Heart left ventricle (tissue), 16 donors: ENCODE measurements at regions not wholly inside any gene's neighbourhood (a gene's known extent, or its start where the extent isn't known, plus 50 kb on each side); places are given as distances from the start of the nearest gene placed in this dataset.
A peak's percentile ranks its signal among the peaks of the same experiment; 100 is the strongest.

ENCODE experiments used
- ATAC-seq, 4 donors: fragments of 200-7000 bp; cut with Tn5 transposase; one replicate each; pipeline ENCODE4 v1.9.1; 2020 to 2022; ENCODE audit warnings: moderate library complexity in 4 of 4, mild to moderate bottlenecking in 3 of 4, moderate number of reproducible peaks in 1 of 4
- DNase-seq, 5 donors: peaks; one replicate each; pipeline ENCODE4 v3.0.0-alpha.2; 2020
- H3K27ac ChIP-seq, 12 donors: fragments of 200-600 bp; sonication (generic) in 4 of 12; one replicate each; pipeline versions ENCODE4 v1.5.0 to v1.8.0; 2016 to 2022; ENCODE audit warnings: mild to moderate bottlenecking in 2 of 12
- H3K27me3 ChIP-seq, 9 donors: fragments of 200-600 bp; sonication (generic) in 2 of 9; one replicate each; pipeline versions ENCODE4 v1.5.1 to v1.8.0; 2016 to 2022; ENCODE audit warnings: mild to moderate bottlenecking in 3 of 9
- H3K36me3 ChIP-seq, 9 donors: fragments of 200-600 bp; sonication (generic) in 2 of 9; one replicate each; pipeline versions ENCODE4 v1.5.0 to v1.8.0; 2018 to 2022; ENCODE audit warnings: mild to moderate bottlenecking in 2 of 9
- H3K4me1 ChIP-seq, 12 donors: fragments of 200-600 bp; sonication (generic) in 4 of 12; one replicate each; pipeline versions ENCODE4 v1.5.0 to v1.8.0; 2016 to 2022; ENCODE audit warnings: mild to moderate bottlenecking in 3 of 12
- H3K4me3 ChIP-seq, 12 donors: fragments of 200-600 bp; sonication (generic) in 4 of 12; one replicate each; pipeline versions ENCODE4 v1.5.0 to v1.8.0; 2017 to 2022; ENCODE audit warnings: mild to moderate bottlenecking in 9 of 12, moderate library complexity in 4 of 12
- H3K9me3 ChIP-seq, 12 donors: fragments of 200-600 bp; sonication (generic) in 4 of 12; one replicate each; pipeline versions ENCODE4 v1.5.0 to v1.8.0; 2016 to 2022; ENCODE audit warnings: mild to moderate bottlenecking in 1 of 12
- CTCF ChIP-seq, 12 donors: fragments of 200-600 bp; sonication (generic) in 4 of 12; IDR thresholded peaks; one replicate each; pipeline versions ENCODE4 v1.5.0 to v1.8.0; 2018 to 2022; ENCODE audit warnings: antibody characterized with exemption in 12 of 12, mild to moderate bottlenecking in 5 of 12
- POLR2A ChIP-seq, 2 donors: fragments of 450-650 bp; IDR thresholded peaks; one replicate each; pipeline ENCODE4 v1.6.1; 2017; ENCODE audit warnings: antibody characterized with exemption in 2 of 2, mild to moderate bottlenecking in 2 of 2, moderate library complexity in 2 of 2
- WGBS, 4 donors: extraction: QIAGEN DNeasy Blood & Tissue Kit in 2 of 4; methylation state at CpG; one replicate each; pipeline versions ENCODE4 v1.1.5 to v1.1.7; 2013 to 2018; 5-methylcytosine and 5-hydroxymethylcytosine counted together
- intact Hi-C, 10 donors: fragments of 100-400 bp; cut with DNase I; formaldehyde crosslinking; loops; one replicate each; pipeline versions ENCODE4 v1.11.1 to v1.14.2; 2022
- donor health status: ischemic (EF 13 %, LVEDD 7.1; RV severe dilation, severe dysfunction).
- donor health status: healthy with polysubstance abuse.
- donor health status: DM: no; HTN: yes; CAD: no.
- donor health status: DM: no; HTN: no; CAD: no.
- donor health status: ischemic (EF 25% LVEDD 6.9; RV normal size, moderate dysfunction).
- donor health status: ischemic (EF 25% LVEDD 5.7; RV mildly dilated, moderate dysfunction).
- donor health status: healthy.
- donor health status: DM: yes; HTN: yes; CAD: no.
- donor health status: ischemic (EF 35%, LVEDD 5.7; RV mildly dilated, moderate dysfunction).
- donor health status: nonischemic (EF 11% LVEDD 7.7; RV severe dilation, severe dysfunction).
- donor health status: DM: yes; HTN: yes; CAD: no.
- donor health status: PGD.
- donor health status: ischemic (EF 29% LVEDD 5.4; RV normal size, mild dysfunction).
- donor health status: nonischemic (EF 23%, LVEDD 6.1; RV moderate dilation, normal function).

DNA sequence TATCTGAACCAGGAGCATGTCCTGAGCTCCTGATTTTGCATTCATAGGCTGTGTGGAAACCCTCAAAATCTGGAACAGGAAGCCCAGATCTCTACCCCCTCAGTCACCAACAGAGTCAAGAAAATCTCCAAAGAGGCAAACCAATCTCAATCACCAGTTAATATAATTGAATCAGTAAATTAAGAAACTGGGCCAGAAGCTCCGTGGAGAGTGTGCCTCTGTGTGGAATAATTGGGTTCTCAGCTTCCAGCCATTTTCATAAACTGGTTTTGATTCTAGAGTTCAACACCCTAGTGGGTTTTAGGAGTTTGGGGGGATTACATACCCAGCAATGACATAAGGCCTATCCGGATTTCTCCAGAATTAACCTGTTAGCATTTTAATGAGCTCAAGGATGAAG lies 362.9 kb downstream of the IRX2 start:
- Histone ChIP-seq H3K36me3 (no peaks in the 10 kb centered on the region), H3K4me1 (no peaks in the 10 kb centered on the region), H3K9me3 (no peaks in the 10 kb centered on the region), H3K27ac (no peak overlapping the region), H3K4me3 (peak overlapping the region in 2 of 12 donors; percentile 19 to 34), H3K27me3 (peaks cover 0 to 22% (median 0%) of the 10 kb centered on the region in 9 donors)
- intact Hi-C loops = no loop called here
- TF ChIP-seq CTCF (IDR thresholded peaks at IDR 0.05) (no peak), POLR2A (IDR thresholded peaks at IDR 0.05) (no peak)
- DNase-seq (no peak), ATAC-seq (no peak)
- WGBS, 4 donors = 65 to 81% (median 75%) methylated on average over 2 of the region's 2 CpGs

- Histone ChIP-seq H3K36me3 (no peaks in the 10 kb centered on the region), H3K27me3 (peaks cover 0 to 22% (median 0%) of the 10 kb centered on the region in 9 donors), H3K9me3 (no peaks in the 10 kb centered on the region), H3K4me3 (peak overlapping the region in 2 of 12 donors; percentile 19 to 34), H3K4me1 (no peaks in the 10 kb centered on the region), H3K27ac (no peak overlapping the region)
- ATAC-seq (no peak), DNase-seq (peak in 1 of 5 donors; percentile 24)
- 43 to 60% (median 55%) methylated on average over 21 to 29 of the region's 29 CpGs for WGBS, 4 donors
- intact Hi-C loops = no loop called here
- TF ChIP-seq POLR2A (IDR thresholded peaks at IDR 0.05) (no peak), CTCF (IDR thresholded peaks at IDR 0.05) (no peak)
Observed at GRCh38 chr5:2387634-2388325, 363.7 kb downstream of the IRX2 start.

DNA sequence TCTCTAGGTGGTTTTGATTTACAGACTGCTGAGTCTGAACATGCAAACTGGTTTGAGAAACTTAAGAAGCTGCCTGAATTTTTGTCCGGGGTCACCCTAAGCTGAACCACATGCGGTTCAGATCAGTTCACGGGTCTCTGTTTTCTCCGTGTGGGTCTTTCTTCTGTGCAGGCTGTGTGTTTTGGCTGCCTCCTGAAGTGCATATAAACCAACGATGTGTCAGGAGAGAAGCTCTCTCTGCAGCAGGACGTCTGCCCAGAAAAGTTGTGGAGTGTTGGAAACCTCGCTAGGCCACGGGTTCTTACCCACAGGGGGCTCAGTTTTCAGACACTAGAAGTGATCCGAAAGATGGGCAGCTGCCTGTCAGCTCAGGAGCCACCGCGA lies 364.2 kb downstream of the IRX2 start:
- Histone ChIP-seq H3K4me3 (peak overlapping the region in 1 of 12 donors; percentile 34), H3K27ac (no peak overlapping the region), H3K27me3 (peaks cover 0 to 22% (median 0%) of the 10 kb centered on the region in 9 donors), H3K36me3 (no peaks in the 10 kb centered on the region), H3K4me1 (no peaks in the 10 kb centered on the region), H3K9me3 (no peaks in the 10 kb centered on the region)
- ATAC-seq (no peak), DNase-seq (no peak)
- WGBS, 4 donors = 62 to 80% (median 74%) methylated on average over 5 to 11 of the region's 11 CpGs
- TF ChIP-seq POLR2A (IDR thresholded peaks at IDR 0.05) = no peak
- TF ChIP-seq CTCF (IDR thresholded peaks at IDR 0.05) = no peak
- intact Hi-C loops = no loop called here

DNA sequence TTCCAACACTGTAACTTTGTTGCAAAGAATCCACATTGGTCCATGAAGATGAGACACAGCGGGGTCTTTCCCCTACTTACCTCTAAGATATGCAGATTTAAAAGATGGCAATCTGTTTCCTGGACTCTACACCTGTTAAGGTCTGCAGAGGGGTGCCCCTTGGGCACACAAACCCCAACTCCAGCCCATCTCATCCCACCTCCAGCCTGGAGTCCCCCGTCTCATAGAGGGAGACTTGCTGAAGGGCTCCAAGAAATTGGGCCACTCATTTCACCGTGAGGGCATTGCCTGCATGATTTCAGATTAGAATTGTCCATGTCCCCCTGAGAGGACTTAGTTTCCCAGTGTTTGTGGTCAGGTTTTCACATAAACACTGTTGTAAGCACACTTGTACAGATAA lies 365.7 kb downstream of the IRX2 start:
- Histone ChIP-seq H3K9me3 (no peaks in the 10 kb centered on the region), H3K36me3 (no peaks in the 10 kb centered on the region), H3K27ac (no peak overlapping the region), H3K4me3 (no peak overlapping the region), H3K4me1 (no peaks in the 10 kb centered on the region), H3K27me3 (peaks cover 0 to 18% (median 0%) of the 10 kb centered on the region in 9 donors)
- TF ChIP-seq CTCF (IDR thresholded peaks at IDR 0.05) (no peak), POLR2A (IDR thresholded peaks at IDR 0.05) (no peak)
- DNase-seq = no peak
- intact Hi-C loops = no loop called here
- 60 to 79% (median 66%) methylated on average over 3 of the region's 3 CpGs for WGBS, 4 donors
- ATAC-seq = no peak
